ENCODE measurements at regions not wholly inside any gene's neighbourhood (a gene's known extent, or its start where the extent isn't known, plus 50 kb on each side); places are given as distances from the start of the nearest gene placed in this dataset.

DNA sequence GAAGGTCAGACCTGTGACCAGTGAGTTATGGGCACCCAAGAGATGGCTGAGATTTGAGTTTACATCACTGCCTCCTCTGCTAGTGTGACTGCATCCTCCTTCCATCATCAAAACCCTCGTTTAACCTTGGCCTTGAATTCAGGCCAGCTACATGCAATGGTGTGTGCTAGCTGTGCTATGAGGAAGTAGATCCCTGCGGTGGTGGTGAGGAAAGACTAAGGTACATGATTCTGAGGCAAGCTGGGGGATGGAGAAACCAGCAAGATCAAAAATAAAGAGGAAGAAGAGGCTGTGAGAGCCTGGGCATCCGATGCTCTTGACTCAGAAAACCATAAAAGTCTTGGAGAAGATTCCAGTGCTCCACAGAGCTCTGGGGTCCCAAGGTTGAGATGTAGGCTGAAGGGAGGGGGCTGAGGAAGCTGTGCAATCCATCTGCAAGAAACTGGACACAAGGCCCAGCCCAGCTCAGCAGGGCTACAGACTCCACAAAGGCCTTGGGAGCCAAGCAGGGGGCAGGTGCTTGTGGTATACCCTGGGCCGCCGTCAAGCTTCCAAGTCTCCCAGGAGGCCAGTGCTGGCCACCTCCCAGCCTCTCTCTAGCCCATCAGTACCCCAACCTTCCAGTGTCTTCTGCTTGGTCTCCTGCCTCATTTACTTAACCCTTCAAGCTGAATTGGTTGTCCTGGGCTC lies 774.8 kb downstream of the VRK1 start:
- H3K9me3 ChIP-seq (ENCODE audit: control insufficient read depth in 1 of 2, low read length in 2 of 2), result peaks cover 0 to 7% of the 10 kb centered on the region in 2 donors
- H3K4me3 ChIP-seq (ENCODE audit: low read depth in 1 of 2, low read length in 2 of 2), result no peak overlapping the region
- H3K36me3 ChIP-seq (ENCODE audit: control insufficient read depth in 1 of 2, insufficient read depth in 2 of 2, low read length in 2 of 2), result no peaks in the 10 kb centered on the region
- no peaks in the 10 kb centered on the region for H3K4me1 ChIP-seq (ENCODE audit: control insufficient read depth in 1 of 2, insufficient read depth in 2 of 2, low read length in 2 of 2)
- no peaks in the 10 kb centered on the region for H3K27me3 ChIP-seq (ENCODE audit: low read depth, low read length)
- no peak overlapping the region for H3K27ac ChIP-seq (ENCODE audit: low read length)

DNA sequence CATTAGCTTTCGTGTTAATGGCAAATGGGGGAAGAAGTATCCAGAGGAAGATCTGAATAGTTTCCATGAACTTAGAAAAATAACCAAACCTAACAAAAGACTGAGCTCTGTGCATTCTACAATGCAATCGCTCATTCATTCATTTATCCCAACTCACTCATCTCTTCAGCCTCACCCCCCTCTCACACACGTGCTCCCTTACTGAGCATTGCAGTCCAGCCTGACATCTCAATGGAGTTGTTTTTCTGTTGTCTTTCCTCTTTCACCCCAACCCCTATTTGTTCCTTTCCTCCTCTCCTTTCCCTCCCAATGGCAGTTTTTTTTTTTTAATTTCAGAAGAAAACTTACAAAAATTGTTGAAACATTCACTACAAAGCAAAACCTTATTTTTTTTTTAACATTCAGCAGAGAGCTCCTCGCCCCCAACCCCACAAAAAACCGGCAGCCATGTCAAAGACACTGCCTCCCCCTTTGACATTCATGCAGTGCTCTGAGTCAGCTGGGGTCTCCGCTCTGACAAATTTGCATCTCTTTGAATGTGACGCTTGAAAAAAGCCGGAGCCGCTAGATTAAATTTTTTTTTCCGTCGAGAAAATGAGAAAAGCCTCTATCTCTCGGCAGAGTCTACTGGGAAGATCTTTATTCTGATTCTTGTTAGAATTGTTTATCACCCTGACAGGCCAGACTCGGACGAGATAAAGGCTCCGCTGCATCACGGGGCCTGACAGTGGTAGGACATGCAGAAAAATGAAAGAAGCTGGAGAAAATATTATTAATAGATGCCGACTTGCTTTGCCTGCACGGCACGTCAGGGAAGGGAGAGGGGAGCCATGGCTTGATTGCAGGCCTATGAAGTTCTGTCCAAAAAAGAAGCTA lies 775.6 kb downstream of the VRK1 start:
- Histone ChIP-seq H3K4me1 (ENCODE audit: control insufficient read depth in 1 of 2, insufficient read depth in 2 of 2, low read length in 2 of 2) (no peaks in the 10 kb centered on the region), H3K4me3 (ENCODE audit: low read depth in 1 of 2, low read length in 2 of 2) (no peak overlapping the region), H3K27me3 (ENCODE audit: low read depth, low read length) (no peaks in the 10 kb centered on the region), H3K9me3 (ENCODE audit: control insufficient read depth in 1 of 2, low read length in 2 of 2) (peaks cover 0 to 7% of the 10 kb centered on the region in 2 donors), H3K36me3 (ENCODE audit: control insufficient read depth in 1 of 2, insufficient read depth in 2 of 2, low read length in 2 of 2) (no peaks in the 10 kb centered on the region), H3K27ac (ENCODE audit: low read length) (no peak overlapping the region)

GRCh38 chr14:97575677-97576076 lies 778.5 kb downstream of the VRK1 start:
- Histone ChIP-seq H3K9me3 (ENCODE audit: control insufficient read depth in 1 of 2, low read length in 2 of 2) (peaks cover 0 to 7% of the 10 kb centered on the region in 2 donors), H3K27me3 (ENCODE audit: low read depth, low read length) (no peaks in the 10 kb centered on the region), H3K27ac (ENCODE audit: low read length) (no peak overlapping the region), H3K36me3 (ENCODE audit: control insufficient read depth in 1 of 2, insufficient read depth in 2 of 2, low read length in 2 of 2) (no peaks in the 10 kb centered on the region), H3K4me1 (ENCODE audit: control insufficient read depth in 1 of 2, insufficient read depth in 2 of 2, low read length in 2 of 2) (no peaks in the 10 kb centered on the region), H3K4me3 (ENCODE audit: low read depth in 1 of 2, low read length in 2 of 2) (no peak overlapping the region)

GRCh38 chr14:97578982-97579548 lies 781.9 kb downstream of the VRK1 start:
- H3K27me3 ChIP-seq (ENCODE audit: low read depth, low read length), result no peaks in the 10 kb centered on the region
- H3K9me3 ChIP-seq (ENCODE audit: control insufficient read depth in 1 of 2, low read length in 2 of 2), result peaks cover 0 to 3% of the 10 kb centered on the region in 2 donors
- H3K27ac ChIP-seq (ENCODE audit: low read length), result no peak overlapping the region
- no peaks in the 10 kb centered on the region for H3K4me1 ChIP-seq (ENCODE audit: control insufficient read depth in 1 of 2, insufficient read depth in 2 of 2, low read length in 2 of 2)
- no peaks in the 10 kb centered on the region for H3K36me3 ChIP-seq (ENCODE audit: control insufficient read depth in 1 of 2, insufficient read depth in 2 of 2, low read length in 2 of 2)
- H3K4me3 ChIP-seq (ENCODE audit: low read depth in 1 of 2, low read length in 2 of 2), result no peak overlapping the region

- H3K36me3 ChIP-seq (ENCODE audit: control insufficient read depth in 1 of 2, insufficient read depth in 2 of 2, low read length in 2 of 2), result no peaks in the 10 kb centered on the region
- H3K9me3 ChIP-seq (ENCODE audit: control insufficient read depth in 1 of 2, low read length in 2 of 2), result no peaks in the 10 kb centered on the region
- H3K4me3 ChIP-seq (ENCODE audit: low read depth in 1 of 2, low read length in 2 of 2), result no peak overlapping the region
- H3K27me3 ChIP-seq (ENCODE audit: low read depth, low read length), result no peaks in the 10 kb centered on the region
- no peaks in the 10 kb centered on the region for H3K4me1 ChIP-seq (ENCODE audit: control insufficient read depth in 1 of 2, insufficient read depth in 2 of 2, low read length in 2 of 2)
- H3K27ac ChIP-seq (ENCODE audit: low read length), result no peak overlapping the region
Measured at GRCh38 chr14:97581016-97581415, 783.8 kb downstream of the VRK1 start.

DNA sequence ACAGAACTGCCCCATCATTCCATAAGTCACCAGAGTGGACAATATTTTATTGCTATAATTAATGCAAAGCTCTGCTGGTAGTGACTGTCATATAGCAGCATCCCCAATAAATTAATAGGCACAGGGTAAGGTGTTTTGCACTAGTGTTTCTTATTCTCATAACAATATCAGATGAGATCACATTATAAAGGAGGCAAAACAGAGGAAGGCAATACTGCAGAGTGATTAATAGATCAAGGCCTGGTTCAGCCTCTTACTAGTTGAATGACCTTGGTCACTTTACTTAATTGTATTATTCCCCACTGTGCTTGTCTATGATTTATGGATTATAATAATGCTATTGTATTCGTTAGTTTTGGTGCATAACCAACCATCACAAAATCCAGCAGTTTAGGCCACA lies 784.8 kb downstream of the VRK1 start:
- H3K27ac ChIP-seq (ENCODE audit: low read length), result no peak overlapping the region
- no peaks in the 10 kb centered on the region for H3K36me3 ChIP-seq (ENCODE audit: control insufficient read depth in 1 of 2, insufficient read depth in 2 of 2, low read length in 2 of 2)
- H3K4me1 ChIP-seq (ENCODE audit: control insufficient read depth in 1 of 2, insufficient read depth in 2 of 2, low read length in 2 of 2), result no peaks in the 10 kb centered on the region
- H3K4me3 ChIP-seq (ENCODE audit: low read depth in 1 of 2, low read length in 2 of 2), result no peak overlapping the region
- no peaks in the 10 kb centered on the region for H3K27me3 ChIP-seq (ENCODE audit: low read depth, low read length)
- no peaks in the 10 kb centered on the region for H3K9me3 ChIP-seq (ENCODE audit: control insufficient read depth in 1 of 2, low read length in 2 of 2)

- Histone ChIP-seq H3K27ac (ENCODE audit: low read length) (no peak overlapping the region), H3K36me3 (ENCODE audit: control insufficient read depth in 1 of 2, insufficient read depth in 2 of 2, low read length in 2 of 2) (no peaks in the 10 kb centered on the region), H3K27me3 (ENCODE audit: low read depth, low read length) (no peaks in the 10 kb centered on the region), H3K4me1 (ENCODE audit: control insufficient read depth in 1 of 2, insufficient read depth in 2 of 2, low read length in 2 of 2) (no peaks in the 10 kb centered on the region), H3K4me3 (ENCODE audit: low read depth in 1 of 2, low read length in 2 of 2) (no peak overlapping the region), H3K9me3 (ENCODE audit: control insufficient read depth in 1 of 2, low read length in 2 of 2) (no peaks in the 10 kb centered on the region)
Measured at GRCh38 chr14:97584528-97584927, 787.3 kb downstream of the VRK1 start.

DNA sequence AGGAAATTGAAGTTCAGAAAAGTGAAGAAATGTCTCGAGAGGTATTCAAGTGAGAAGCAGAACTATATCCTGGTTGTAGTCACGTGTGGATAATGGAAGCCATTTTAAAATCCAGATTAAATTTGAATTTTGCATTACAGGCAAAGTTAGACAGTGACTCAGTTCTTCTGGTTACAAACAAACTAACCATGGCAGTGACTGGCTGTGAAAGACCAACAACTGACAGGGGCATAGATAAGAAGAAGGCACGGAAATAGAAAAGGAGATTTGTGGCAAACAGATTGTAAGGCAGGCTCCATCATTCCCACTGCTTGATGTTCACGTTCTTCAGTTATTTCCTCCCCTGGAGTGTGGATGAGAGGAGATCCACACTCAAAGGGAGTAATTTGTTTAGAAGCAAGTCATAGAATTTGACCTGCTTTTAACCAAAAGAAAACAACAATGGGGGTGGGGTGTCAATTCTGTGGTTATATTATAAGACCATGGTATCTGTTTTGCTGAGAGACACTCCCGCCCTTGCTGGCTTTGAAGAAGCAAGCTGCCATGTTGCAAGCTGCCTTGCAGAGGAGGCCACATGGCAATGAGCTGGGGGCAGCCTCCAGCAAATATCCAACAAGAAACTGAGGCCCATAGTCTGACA lies 795.3 kb downstream of the VRK1 start:
- Histone ChIP-seq H3K36me3 (ENCODE audit: control insufficient read depth in 1 of 2, insufficient read depth in 2 of 2, low read length in 2 of 2) (no peaks in the 10 kb centered on the region), H3K4me1 (ENCODE audit: control insufficient read depth in 1 of 2, insufficient read depth in 2 of 2, low read length in 2 of 2) (no peaks in the 10 kb centered on the region), H3K27ac (ENCODE audit: low read length) (no peak overlapping the region), H3K27me3 (ENCODE audit: low read depth, low read length) (no peaks in the 10 kb centered on the region), H3K9me3 (ENCODE audit: control insufficient read depth in 1 of 2, low read length in 2 of 2) (no peaks in the 10 kb centered on the region), H3K4me3 (ENCODE audit: low read depth in 1 of 2, low read length in 2 of 2) (no peak overlapping the region)

GRCh38 chr14:97594306-97594705 lies 797.1 kb downstream of the VRK1 start:
- H3K4me1 ChIP-seq (ENCODE audit: control insufficient read depth in 1 of 2, insufficient read depth in 2 of 2, low read length in 2 of 2), result no peaks in the 10 kb centered on the region
- H3K4me3 ChIP-seq (ENCODE audit: low read depth in 1 of 2, low read length in 2 of 2), result no peak overlapping the region
- no peaks in the 10 kb centered on the region for H3K9me3 ChIP-seq (ENCODE audit: control insufficient read depth in 1 of 2, low read length in 2 of 2)
- no peak overlapping the region for H3K27ac ChIP-seq (ENCODE audit: low read length)
- no peaks in the 10 kb centered on the region for H3K27me3 ChIP-seq (ENCODE audit: low read depth, low read length)
- H3K36me3 ChIP-seq (ENCODE audit: control insufficient read depth in 1 of 2, insufficient read depth in 2 of 2, low read length in 2 of 2), result no peaks in the 10 kb centered on the region

DNA sequence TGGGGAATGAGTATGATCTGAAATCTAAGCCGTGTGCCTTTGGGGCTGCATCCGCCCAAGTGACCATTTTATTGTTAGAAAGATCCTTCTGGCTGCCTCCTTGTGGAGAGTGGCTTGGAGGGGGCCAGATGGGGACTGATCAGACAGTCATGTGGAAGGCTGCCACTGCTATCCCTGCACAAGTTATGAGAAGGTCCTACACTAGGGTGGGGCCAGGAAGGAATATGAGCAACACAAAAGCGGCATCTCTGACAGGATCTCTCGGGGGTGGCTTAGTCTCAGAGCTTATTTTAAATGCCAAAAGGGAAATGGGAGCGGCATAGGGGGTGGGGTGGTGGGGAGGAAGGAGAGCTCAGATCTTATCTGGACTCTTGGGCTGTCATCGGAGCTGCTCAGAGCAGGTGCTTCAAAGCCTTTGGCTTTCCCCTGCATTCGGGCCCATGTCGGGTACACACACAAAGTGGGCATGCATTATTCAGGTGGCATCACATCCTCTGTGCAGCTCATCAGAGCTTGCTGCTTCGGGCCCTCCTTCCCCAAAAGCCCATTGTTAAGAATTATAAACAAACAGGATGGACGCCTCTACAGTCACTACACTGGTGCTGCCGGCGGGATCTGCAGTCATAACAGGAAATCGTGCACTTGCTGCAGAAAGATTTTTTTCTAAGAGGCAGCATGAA lies 805.4 kb downstream of the VRK1 start:
- Histone ChIP-seq H3K27ac (ENCODE audit: low read length) (no peak overlapping the region), H3K27me3 (ENCODE audit: low read depth, low read length) (no peaks in the 10 kb centered on the region), H3K9me3 (ENCODE audit: control insufficient read depth in 1 of 2, low read length in 2 of 2) (peaks cover 0 to 4% of the 10 kb centered on the region in 2 donors), H3K36me3 (ENCODE audit: control insufficient read depth in 1 of 2, insufficient read depth in 2 of 2, low read length in 2 of 2) (no peaks in the 10 kb centered on the region), H3K4me3 (ENCODE audit: low read depth in 1 of 2, low read length in 2 of 2) (no peak overlapping the region), H3K4me1 (ENCODE audit: control insufficient read depth in 1 of 2, insufficient read depth in 2 of 2, low read length in 2 of 2) (no peaks in the 10 kb centered on the region)

- no peak overlapping the region for H3K4me3 ChIP-seq (ENCODE audit: low read depth in 1 of 2, low read length in 2 of 2)
- peaks cover 0 to 4% of the 10 kb centered on the region in 2 donors for H3K9me3 ChIP-seq (ENCODE audit: control insufficient read depth in 1 of 2, low read length in 2 of 2)
- no peaks in the 10 kb centered on the region for H3K27me3 ChIP-seq (ENCODE audit: low read depth, low read length)
- no peak overlapping the region for H3K27ac ChIP-seq (ENCODE audit: low read length)
- no peaks in the 10 kb centered on the region for H3K4me1 ChIP-seq (ENCODE audit: control insufficient read depth in 1 of 2, insufficient read depth in 2 of 2, low read length in 2 of 2)
- no peaks in the 10 kb centered on the region for H3K36me3 ChIP-seq (ENCODE audit: control insufficient read depth in 1 of 2, insufficient read depth in 2 of 2, low read length in 2 of 2)
Measured at GRCh38 chr14:97603201-97603600, 806.0 kb downstream of the VRK1 start.

Measured in muscle layer of duodenum (tissue), 2 donors.